ENCODE measurements at regions not wholly inside any gene's neighbourhood (a gene's known extent, or its start where the extent isn't known, plus 50 kb on each side); places are given as distances from the start of the nearest gene placed in this dataset.

DNA sequence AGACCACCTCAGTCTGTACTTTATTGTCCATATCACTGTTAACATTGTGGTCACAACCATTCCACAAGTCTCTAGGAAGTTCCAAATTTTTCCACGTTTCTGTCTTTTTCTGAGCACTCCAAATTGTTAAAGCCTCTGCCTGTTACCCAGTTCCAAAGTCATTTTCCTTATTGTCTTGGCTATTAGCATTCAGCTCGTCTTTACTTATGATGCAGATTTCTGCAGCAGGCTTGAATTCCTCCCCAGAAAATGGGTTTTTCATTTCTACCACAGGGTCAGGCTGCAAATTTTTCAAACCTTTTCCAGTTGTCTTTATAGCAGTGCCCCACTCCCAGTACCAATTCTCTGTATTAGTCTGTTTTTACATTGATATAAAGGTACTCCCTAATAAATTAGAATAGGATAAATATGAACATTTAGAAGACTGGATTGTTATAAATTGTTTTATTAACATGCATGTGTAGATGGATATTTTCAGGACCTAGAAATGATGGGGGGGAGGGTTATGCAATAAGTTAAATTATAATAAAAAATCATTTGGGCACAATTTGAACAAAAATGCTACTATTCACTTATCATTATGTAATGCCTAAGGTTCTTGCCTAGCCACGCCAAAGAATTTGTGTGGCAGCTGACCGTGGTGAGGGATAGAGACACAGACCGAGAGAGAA lies 595.3 kb upstream of the ADGRB3 start:
- Histone ChIP-seq H3K36me3 (ENCODE audit: control insufficient read depth in 2 of 4, insufficient read depth in 4 of 4, low read length in 3 of 4) (peaks cover 0 to 17% (median under 1%) of the 10 kb centered on the region in 4 experiments; a peak in 2 of 8 replicates), H2BK12ac (ENCODE audit: low read depth, low read length) (peak overlapping the region; percentile 73), H3K79me1 (ENCODE audit: low read depth, low read length) (no peaks in the 10 kb centered on the region), H3K23me2 (ENCODE audit: low read depth, low read length) (no peaks in the 10 kb centered on the region), H2BK5ac (ENCODE audit: low read depth, low read length) (peak overlapping the region; percentile 99), H3K14ac (ENCODE audit: insufficient read length) (no peak overlapping the region), H3K23ac (ENCODE audit: insufficient read length) (no peak overlapping the region), H2BK15ac (ENCODE audit: low read length) (no peak overlapping the region), H3K4me1 (replicated peaks in 1 of 4; ENCODE audit: control insufficient read depth in 3 of 4, insufficient read depth in 4 of 4, low read length in 3 of 4) (peaks cover 0 to 25% (median 16%) of the 10 kb centered on the region in 4 experiments), H3K4ac (replicated peaks; ENCODE audit: insufficient read length, low read depth, low read length) (no peak overlapping the region), H3K9me3 (ENCODE audit: insufficient read depth in 2 of 2, low read depth in 1 of 2, low read length in 1 of 2) (peaks cover 2 to 8% of the 10 kb centered on the region in 2 experiments), H4K8ac (ENCODE audit: extremely low read depth, insufficient read depth, low read length) (peak overlapping the region; percentile 47; the same call in 1 of the 2 replicates), H2AFZ (ENCODE audit: low read length) (peak overlapping the region; percentile 90; the same call in 1 of the 2 replicates), H3K18ac (ENCODE audit: extremely low read depth, low read length) (peak overlapping the region; percentile 80), H3K4me2 (ENCODE audit: insufficient read depth in 1 of 2, low read depth in 2 of 2, low read length in 2 of 2) (peak overlapping the region; percentile 58 to 62; a peak in 3 of 4 replicates), H3K4me3 (ENCODE audit: extremely low read depth in 1 of 4, insufficient read depth in 2 of 4, low read depth in 3 of 4, low read length in 4 of 4) (peak overlapping the region in 1 of 4 experiments; percentile 48; a peak in 2 of 8 replicates), H3K9ac (replicated peaks in 1 of 4; ENCODE audit: extremely low read depth in 1 of 4, low read depth in 3 of 4, low read length in 3 of 4) (peak overlapping the region in 2 of 4 experiments; percentile 9 to 56; a peak in 4 of 7 replicates), H3K27ac (ENCODE audit: low read depth, low read length) (peak overlapping the region; percentile 86), H4K20me1 (replicated peaks in 1 of 2; ENCODE audit: control insufficient read depth in 1 of 2, insufficient read depth in 2 of 2, low read length in 2 of 2) (no peaks in the 10 kb centered on the region), H3K56ac (replicated peaks; ENCODE audit: insufficient read length, low read depth, low read length) (peak overlapping the region; percentile 57), H4K5ac (ENCODE audit: insufficient read length, low read depth, low read length) (peak overlapping the region; percentile 91), H2BK20ac (ENCODE audit: low read length) (peak overlapping the region; percentile 95), H2BK120ac (replicated peaks; ENCODE audit: low read depth, low read length) (peak overlapping the region; percentile 97), H4K91ac (replicated peaks; ENCODE audit: insufficient read length, low read length) (peak overlapping the region; percentile 97), H2AK5ac (ENCODE audit: low read depth, low read length) (no peak overlapping the region), H3K79me2 (ENCODE audit: control insufficient read depth in 1 of 2, insufficient read depth in 2 of 2, low read length in 2 of 2) (no peaks in the 10 kb centered on the region), H3K27me3 (replicated peaks in 1 of 4; ENCODE audit: control insufficient read depth in 3 of 4, extremely low read depth in 1 of 4, insufficient read depth in 3 of 4, low read length in 3 of 4) (no peaks in the 10 kb centered on the region)
- ChIA-PET POLR2A (ENCODE audit: partially characterized antibody) (interaction anchor here (1.1 to 2.4 kb wide), 13 partner anchors 9 to 48 kb away, joined by 3 to 14 read pairs (median 4); no protein-coding TSS in a partner anchor), CTCF (ENCODE audit: partially characterized antibody) (no interaction called here)
- 0 out of 2 replicates have a peak, but pooled peaks have one; percentile 53 for TF ChIP-seq SP1 (IDR thresholded peaks at IDR 0.05; ENCODE audit: low read depth, low read length)
- TF ChIP-seq RAD21 (IDR thresholded peaks at IDR 0.05 in 1 of 2, conservative IDR thresholded peaks at IDR 0.05 in 1 of 2; ENCODE audit: low read depth in 2 of 2, low read length in 2 of 2), result peak in 1 of 2 experiments; percentile 12; a peak in 1 of 4 replicates
- 0 out of 2 replicates have a peak, but pooled peaks have one; percentile 14 for TF ChIP-seq TAF1 (IDR thresholded peaks at IDR 0.05; ENCODE audit: low read depth, low read length)
- TF ChIP-seq POU5F1 (IDR thresholded peaks at IDR 0.05; ENCODE audit: low read depth, low read length), result 0 out of 2 replicates have a peak, but pooled peaks have one; percentile 32
- peak in 1 of 2 experiments; percentile 53; a peak in 1 of 4 replicates for TF ChIP-seq HDAC2 (IDR thresholded peaks at IDR 0.05; ENCODE audit: borderline replicate concordance in 1 of 2, low read depth in 2 of 2, low read length in 2 of 2)
- TF ChIP-seq RNF2 (IDR thresholded peaks at IDR 0.05; ENCODE audit: borderline replicate concordance, low read depth, low read length, missing control alignments, poor library complexity, severe bottlenecking), result no peak
- WGBS, 2 experiments (ENCODE audit: extremely low coverage in 1 of 2, insufficient coverage in 1 of 2, insufficient read length in 1 of 2, insufficient replicate concordance in 2 of 2, low coverage in 1 of 2, low lambda C conversion rate in 2 of 2, missing lambda C conversion rate in 1 of 2), result 17% methylated on average over 5 of the region's 5 CpGs; no CpG with 5 or more reads in 1 of the 2 experiments
- DNase-seq (ENCODE audit: low read depth in 1 of 2, low spot score in 2 of 2), result no peak
- FAIRE-seq, result peak; percentile 24

Data from H1 (cell line).